ENCODE measurements at regions not wholly inside any gene's neighbourhood (a gene's known extent, or its start where the extent isn't known, plus 50 kb on each side); places are given as distances from the start of the nearest gene placed in this dataset.
"Not testable (repeated sequence)": the region's sequence is repeated elsewhere in the genome, so short reads cannot be mapped to it uniquely, and the experiment has no call there.

- no peak for DNase-seq
Measured at GRCh38 chr1:223001653-223002634, 141.1 kb downstream of the TLR5 start.

- DNase-seq: no peak
Measured at GRCh38 chr1:223003549-223003948, 139.5 kb downstream of the TLR5 start.

GRCh38 chr1:223006371-223006770 is 136.7 kb downstream of the TLR5 start:
- DNase-seq: no peak

GRCh38 chr1:223006917-223007648 is 136.0 kb downstream of the TLR5 start:
- DNase-seq: no peak

- no peak for DNase-seq
Measured at GRCh38 chr1:223007935-223008334, 135.1 kb downstream of the TLR5 start.

- no peak for DNase-seq
Measured at GRCh38 chr1:223008808-223009207, 134.2 kb downstream of the TLR5 start.

GRCh38 chr1:223009406-223009805 is 133.6 kb downstream of the TLR5 start:
- DNase-seq: no peak

GRCh38 chr1:223010582-223011504 is 132.2 kb downstream of the TLR5 start:
- DNase-seq: no peak

- no peak for DNase-seq
Measured at GRCh38 chr1:223011505-223011856, 131.6 kb downstream of the TLR5 start.

- DNase-seq: no peak
Measured at GRCh38 chr1:223012176-223012788, 130.8 kb downstream of the TLR5 start.

- no peak for DNase-seq
Measured at GRCh38 chr1:223012938-223013337, 130.1 kb downstream of the TLR5 start.

- DNase-seq: no peak
Measured at GRCh38 chr1:223014142-223014873, 128.7 kb downstream of the TLR5 start.

- DNase-seq: no peak
Measured at GRCh38 chr1:223016381-223016780, 126.7 kb downstream of the TLR5 start.

GRCh38 chr1:223016890-223017289 is 126.2 kb downstream of the TLR5 start:
- DNase-seq: no peak

GRCh38 chr1:223017291-223017690 is 125.8 kb downstream of the TLR5 start:
- DNase-seq: no peak

- DNase-seq: no peak
Measured at GRCh38 chr1:223018534-223018933, 124.5 kb downstream of the TLR5 start.

- DNase-seq: no peak
Measured at GRCh38 chr1:223019256-223019655, 123.8 kb downstream of the TLR5 start.

GRCh38 chr1:223020770-223021169 is 122.3 kb downstream of the TLR5 start:
- no peak for DNase-seq

GRCh38 chr1:223022641-223023473 is 120.2 kb downstream of the TLR5 start:
- no peak for DNase-seq

GRCh38 chr1:223023863-223024262 is 119.2 kb downstream of the TLR5 start:
- DNase-seq: no peak

GRCh38 chr1:223024486-223024885 is 118.6 kb downstream of the TLR5 start:
- not testable (repeated sequence) for DNase-seq
